Adrenal gland (tissue), 5 donors: ENCODE measurements at regions not wholly inside any gene's neighbourhood (a gene's known extent, or its start where the extent isn't known, plus 50 kb on each side); places are given as distances from the start of the nearest gene placed in this dataset.

ENCODE experiments used
- CTCF ChIP-seq, 6 experiments: fragments of 450-650 bp in 4 of 6; fragments of 200-600 bp in 2 of 6; sonication (generic) in 1 of 6; IDR thresholded peaks; 1 replicate in 5 of 6; 2 replicates in 1 of 6; pipeline versions ENCODE4 v1.5.1 to v1.8.0; 2016 to 2021; ENCODE audit warnings: antibody characterized with exemption in 6 of 6, mild to moderate bottlenecking in 2 of 6, moderate library complexity in 1 of 6
- POLR2A ChIP-seq, 2 donors: fragments of 450-650 bp; IDR thresholded peaks; one replicate each; pipeline ENCODE4 v1.6.1; 2017; ENCODE audit warnings: antibody characterized with exemption in 2 of 2, mild to moderate bottlenecking in 2 of 2, moderate library complexity in 1 of 2
- donor health status: DM: no; HTN: no; CAD: no.

GRCh38 chr3:74049444-74049843 is 424.7 kb upstream of the PDZRN3 start:
- TF ChIP-seq CTCF (IDR thresholded peaks at IDR 0.05) (no peak), POLR2A (IDR thresholded peaks at IDR 0.05) (no peak)
